ENCODE measurements at regions not wholly inside any gene's neighbourhood (a gene's known extent, or its start where the extent isn't known, plus 50 kb on each side); places are given as distances from the start of the nearest gene placed in this dataset.
"Not testable (repeated sequence)": the region's sequence is repeated elsewhere in the genome, so short reads cannot be mapped to it uniquely, and the experiment has no call there.

DNA sequence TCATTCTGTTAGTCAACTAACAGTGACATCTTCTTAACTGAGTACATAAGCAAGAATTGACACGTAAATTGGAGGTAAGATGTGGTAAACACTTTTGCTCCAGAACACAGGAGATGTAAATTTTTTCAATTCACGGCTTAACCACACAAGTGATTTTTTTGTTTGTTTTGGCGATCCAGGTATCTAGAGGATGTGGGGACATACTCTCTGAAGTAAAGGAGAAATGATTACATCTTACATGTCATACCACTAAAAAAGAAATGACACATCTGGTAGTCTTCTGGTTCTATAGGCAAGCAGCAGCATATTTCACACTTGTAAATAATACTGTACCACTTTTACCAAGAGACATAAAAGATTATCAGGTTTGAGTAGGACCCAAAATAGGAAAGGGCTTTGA, 200.3 kb upstream of the ZWINT start:
- no peak for DNase-seq

- no peak for DNase-seq
Observed at GRCh38 chr10:56551037-56551436, 190.0 kb upstream of the ZWINT start.

DNA sequence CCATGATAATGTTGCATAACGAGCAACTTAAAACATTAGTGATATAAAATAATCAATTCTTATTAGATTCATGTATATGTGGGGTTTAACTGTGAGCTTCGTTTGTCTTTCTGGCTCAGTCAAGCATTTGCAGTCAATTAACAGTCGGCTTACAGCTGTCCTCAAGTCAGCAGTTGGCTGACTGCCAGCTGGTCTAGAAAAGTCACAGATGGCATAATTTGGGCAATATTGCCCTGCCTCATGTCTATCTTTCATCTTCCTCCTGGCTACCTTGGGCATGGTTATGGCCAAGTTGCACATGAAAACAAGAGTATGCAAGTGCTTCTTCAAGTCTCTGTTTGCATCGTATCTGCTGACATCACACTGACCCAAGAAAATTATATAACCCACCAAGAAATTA, 186.1 kb upstream of the ZWINT start:
- DNase-seq: no peak

DNA sequence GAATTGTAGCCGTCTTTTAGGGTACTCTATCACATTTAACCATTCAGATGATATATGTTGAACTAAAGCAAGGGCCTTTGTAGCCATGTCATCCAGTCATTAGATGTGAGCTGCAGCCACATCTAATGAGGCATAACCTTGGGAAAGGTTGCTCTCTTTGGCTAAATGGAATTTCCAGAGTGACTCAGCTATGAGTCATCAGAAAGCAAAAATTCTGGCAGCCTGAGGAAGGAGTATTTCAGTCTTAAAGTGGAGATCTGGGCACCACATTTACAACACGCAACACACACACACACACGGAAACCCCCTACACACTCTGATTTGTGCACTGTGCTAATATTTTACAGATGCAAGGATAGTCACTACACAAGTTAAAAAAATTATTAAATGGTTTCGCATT, 176.9 kb upstream of the ZWINT start:
- no peak for DNase-seq

DNA sequence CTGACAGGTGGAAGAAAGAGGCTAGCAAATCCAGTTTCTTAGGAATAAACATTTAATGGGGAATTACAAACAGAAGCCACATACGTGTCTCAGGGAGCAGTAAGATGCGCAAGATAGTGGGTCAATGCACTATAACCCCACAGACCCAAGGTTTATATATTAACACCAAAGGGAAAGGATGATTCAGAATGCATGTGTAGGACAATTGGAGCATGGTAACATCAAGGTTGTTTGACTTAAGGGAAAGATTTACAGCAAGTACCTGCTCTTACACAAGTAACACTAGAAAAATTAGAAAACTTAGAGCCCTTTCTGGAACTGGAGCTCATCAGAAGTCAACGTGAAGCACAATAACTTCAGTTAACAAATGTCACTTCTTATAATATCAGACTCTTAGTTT, 161.1 kb upstream of the ZWINT start:
- DNase-seq: no peak

DNA sequence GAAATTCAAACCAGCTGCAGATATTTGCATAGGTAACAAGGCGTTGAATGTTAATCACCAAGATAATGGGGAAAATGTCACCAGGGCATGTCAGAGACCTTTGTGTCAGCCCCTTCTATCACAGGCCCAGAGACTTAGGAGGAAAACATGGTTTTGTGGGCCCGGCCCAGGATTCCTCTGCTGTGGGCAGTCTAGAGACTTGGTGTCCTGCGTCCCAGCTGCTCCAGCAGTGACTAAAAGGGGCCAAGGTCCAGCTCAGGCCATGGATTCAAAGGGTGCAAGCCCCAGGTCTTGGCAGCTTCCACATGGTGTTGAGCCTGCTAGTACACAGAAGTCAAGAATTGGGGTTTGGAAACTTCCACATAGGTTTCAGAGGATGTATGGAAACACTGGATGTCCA, 147.5 kb upstream of the ZWINT start:
- no peak for DNase-seq

- DNase-seq: no peak
Observed at GRCh38 chr10:56507033-56507432, 146.0 kb upstream of the ZWINT start.

DNA sequence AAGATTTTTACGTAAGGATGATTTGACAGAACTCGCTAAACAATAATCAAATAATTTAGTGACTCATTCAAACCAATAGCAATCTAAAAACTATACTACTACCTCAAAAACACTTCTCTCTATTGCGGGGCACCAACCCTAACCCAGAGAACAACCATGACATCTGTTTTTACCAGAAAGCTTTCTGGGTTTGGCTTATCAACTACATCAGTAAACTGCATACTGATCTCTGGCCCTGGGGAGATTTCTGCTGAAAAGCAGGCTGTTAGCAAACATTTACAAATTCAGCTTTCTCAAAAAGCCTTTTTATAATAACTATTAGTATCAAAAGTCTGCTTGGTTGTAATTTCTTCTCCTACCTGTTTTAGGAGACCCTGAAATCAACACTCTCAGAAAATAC, 144.5 kb upstream of the ZWINT start:
- no peak for DNase-seq

DNA sequence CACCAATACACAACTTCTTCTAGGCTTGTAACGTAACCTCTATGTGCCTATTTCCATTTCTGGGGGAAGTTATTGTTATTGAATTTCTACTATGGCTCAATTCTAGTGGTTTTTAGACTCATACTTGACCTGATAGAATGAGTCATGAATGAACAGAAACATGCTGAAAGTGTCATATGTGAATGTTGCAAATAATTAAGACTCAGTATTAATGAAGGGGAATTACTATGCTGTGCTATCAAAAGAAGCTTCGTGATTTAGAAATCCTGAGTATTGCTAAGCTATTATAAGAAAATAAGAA, 135.1 kb upstream of the ZWINT start:
- DNase-seq: no peak

DNA sequence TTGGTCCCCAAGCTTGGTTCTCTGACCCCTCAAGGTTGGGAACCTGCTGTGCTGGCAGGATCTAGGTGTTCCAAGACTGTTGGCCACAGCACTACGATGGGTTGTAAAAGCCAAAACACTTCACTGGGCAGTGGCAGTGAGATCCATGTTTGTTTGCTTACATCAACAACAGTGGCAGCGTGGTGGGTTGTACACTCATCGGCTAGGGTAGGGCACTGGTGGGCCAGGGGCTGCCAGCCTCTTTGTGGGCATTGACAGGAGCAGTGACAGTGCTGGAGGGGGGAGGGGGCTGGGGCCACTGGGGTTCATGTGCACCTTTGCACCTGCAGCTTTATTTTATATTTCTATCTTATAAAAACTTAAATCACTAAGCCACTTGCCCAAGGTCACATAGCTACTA, 126.7 kb upstream of the ZWINT start:
- DNase-seq: no peak

DNA sequence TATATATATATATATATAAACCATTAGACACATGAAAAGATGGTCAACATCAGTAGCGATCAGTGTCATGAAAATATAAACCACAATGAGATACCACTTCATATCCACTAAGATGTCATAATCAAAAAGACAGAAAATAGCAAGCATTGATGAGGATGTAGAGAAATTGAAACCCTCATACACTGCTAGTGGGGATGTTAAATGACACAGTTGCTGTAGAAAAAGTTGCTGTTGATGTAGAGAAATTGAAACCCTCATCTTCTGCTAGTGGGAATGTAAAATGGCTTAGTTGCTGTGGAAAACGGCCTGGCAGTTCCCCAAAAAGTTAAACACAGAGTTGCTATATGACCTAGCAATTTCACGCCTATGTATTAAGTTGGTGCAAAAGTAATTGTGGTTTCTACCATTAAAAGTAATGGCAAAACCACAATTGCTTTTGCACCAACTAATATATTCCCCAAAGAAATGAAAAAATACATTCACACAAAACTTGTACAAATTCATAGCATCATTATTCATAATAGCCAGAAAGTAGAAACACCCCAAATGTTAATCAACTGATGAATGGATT, 120.5 kb upstream of the ZWINT start:
- no peak for DNase-seq

- DNase-seq: no peak
Observed at GRCh38 chr10:56472978-56473377, 111.9 kb upstream of the ZWINT start.

GRCh38 chr10:56470701-56471100, 109.6 kb upstream of the ZWINT start:
- no peak for DNase-seq

DNA sequence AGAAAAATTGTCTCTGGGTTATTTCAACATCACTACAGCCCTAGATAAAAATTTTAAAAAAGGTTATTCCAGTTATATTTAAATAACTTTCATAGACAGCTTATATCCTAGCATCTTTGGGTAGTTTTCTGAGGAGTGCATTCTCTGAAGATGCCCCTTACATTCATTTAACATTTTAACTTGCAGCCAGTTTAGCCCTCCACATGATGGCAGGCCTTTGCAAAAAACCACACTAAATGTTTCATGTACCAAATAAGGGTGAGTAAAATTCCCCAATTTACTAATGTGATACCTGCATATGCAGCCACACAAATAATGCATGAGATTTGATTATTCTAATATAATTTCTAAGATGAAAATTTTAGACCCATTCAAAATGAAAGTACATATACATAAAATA, 108.4 kb upstream of the ZWINT start:
- no peak for DNase-seq

DNA sequence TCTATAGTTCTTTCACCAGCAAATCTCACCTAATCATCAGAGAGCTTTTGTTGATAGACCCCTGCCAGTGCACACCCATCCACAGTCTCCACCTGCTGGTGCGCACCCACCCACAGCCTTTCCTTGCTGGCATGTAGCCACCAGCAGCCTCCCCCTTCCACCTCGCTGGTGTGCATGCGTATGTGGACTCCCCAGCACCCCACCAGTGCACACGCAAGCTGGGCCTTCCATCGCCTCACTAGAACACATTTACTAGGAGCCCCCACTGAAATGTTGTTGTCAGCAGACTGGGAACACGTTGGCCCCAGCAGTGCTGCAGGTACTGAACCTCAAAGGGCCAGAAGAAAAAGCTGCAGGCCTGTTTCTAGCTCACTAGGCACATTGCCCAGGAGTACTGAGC, 104.9 kb upstream of the ZWINT start:
- no peak for DNase-seq

DNA sequence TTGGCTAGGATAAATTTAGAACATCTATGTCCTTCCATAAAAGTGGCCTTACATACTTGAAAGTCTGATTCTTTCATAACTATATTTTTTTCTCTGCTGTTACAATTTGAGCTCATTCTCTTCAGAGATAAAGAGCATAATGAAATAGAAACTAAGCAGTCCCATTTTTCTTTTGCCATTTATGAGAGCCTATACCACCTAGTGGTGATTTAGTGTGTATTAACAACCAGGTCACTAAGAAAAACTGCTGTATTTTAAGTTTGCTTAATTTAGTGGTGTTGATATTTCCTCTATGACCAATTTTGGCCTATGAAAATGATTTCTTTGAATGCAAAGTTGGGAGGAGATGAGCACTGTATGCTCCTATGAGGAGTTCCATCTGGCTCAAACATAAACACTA, 88.7 kb upstream of the ZWINT start:
- DNase-seq: no peak

GRCh38 chr10:56447613-56448012, 86.6 kb upstream of the ZWINT start:
- not testable (repeated sequence) for DNase-seq

- DNase-seq: not testable (repeated sequence)
Observed at GRCh38 chr10:56441337-56441736, 80.3 kb upstream of the ZWINT start.

All from right hindlimb (tissue), 1 donor.